Caco-2 (cell line): ENCODE measurements at regions not wholly inside any gene's neighbourhood (a gene's known extent, or its start where the extent isn't known, plus 50 kb on each side); places are given as distances from the start of the nearest gene placed in this dataset.

ENCODE experiments used
- BruUV-seq: library from RNA; stranded (reverse); fragments of 400-500 nt; replicated peaks from 2 replicates; lab custom pipeline; 2021; lab: Mats Ljungman, UMichigan
- CTCF ChIA-PET: fragments of 300-600 bp; sonication (Branson Sonifier 250); formaldehyde crosslinking; loops from one replicate; lab custom pipeline; 2022; ENCODE audit warnings: antibody characterized with exemption; lab: Charles Lee
- POLR2A ChIA-PET: fragments of 300-600 bp; sonication (Branson Sonifier 250); formaldehyde crosslinking; loops from one replicate; lab custom pipeline; 2022; ENCODE audit warnings: antibody characterized with exemption; lab: Charles Lee
- DNase-seq, 2 experiments: peaks; one replicate each; pipeline versions ENCODE4 v3.0.0 to v3.0.0-alpha.2; 2020 to 2022
- H3K27me3 ChIP-seq: replicated peaks from 2 replicates; pipeline ENCODE4 v1.6.0; 2011; ENCODE audit warnings: low read length; ENCODE audit not compliant: control insufficient read depth, insufficient read depth
- H3K36me3 ChIP-seq: 2 replicates; pipeline ENCODE4 v1.5.1; 2011; ENCODE audit warnings: low read length; ENCODE audit not compliant: control insufficient read depth, insufficient read depth
- H3K4me1 ChIP-seq: fragments of 250-450 bp; sonication (Bioruptor Pico); 2 replicates; pipeline ENCODE4 v1.5.1; 2020; ENCODE audit warnings: mild to moderate bottlenecking
- H3K4me3 ChIP-seq: 2 replicates; pipeline ENCODE4 v1.5.1; 2011; ENCODE audit warnings: low read depth, mild to moderate bottlenecking, control low read depth, low read length
- H3K9me3 ChIP-seq: fragments of 250-450 bp; sonication (Bioruptor Pico); 2 replicates; pipeline ENCODE4 v1.5.1; 2020; ENCODE audit warnings: mild to moderate bottlenecking, moderate library complexity
- H3K27ac Mint-ChIP-seq: one replicate; pipeline ENCODE4 v1.8.0; 2022; ENCODE audit warnings: mixed read lengths; ENCODE audit not compliant: unreplicated experiment
- H3K27me3 Mint-ChIP-seq: one replicate; pipeline ENCODE4 v1.8.0; 2022; ENCODE audit warnings: mixed read lengths; ENCODE audit not compliant: insufficient read depth, unreplicated experiment
- H3K36me3 Mint-ChIP-seq: one replicate; pipeline ENCODE4 v1.8.0; 2022; ENCODE audit warnings: mild to moderate bottlenecking, mixed read lengths; ENCODE audit not compliant: insufficient read depth, unreplicated experiment
- H3K4me1 Mint-ChIP-seq: one replicate; pipeline ENCODE4 v1.8.0; 2022; ENCODE audit warnings: low read depth, mixed read lengths; ENCODE audit not compliant: unreplicated experiment
- H3K4me3 Mint-ChIP-seq: one replicate; pipeline ENCODE4 v1.8.0; 2022; ENCODE audit warnings: mild to moderate bottlenecking, moderate library complexity, mixed read lengths; ENCODE audit not compliant: unreplicated experiment
- H3K9me3 Mint-ChIP-seq: one replicate; pipeline ENCODE4 v1.8.0; 2022; ENCODE audit warnings: mixed read lengths; ENCODE audit not compliant: unreplicated experiment
- CTCF ChIP-seq, 2 experiments: fragments of 200-600 bp in 1 of 2; IDR thresholded peaks; 1 replicate in 1 of 2; 2 replicates in 1 of 2; pipeline versions ENCODE4 v1.5.1 to v1.8.0; 2011 to 2022; ENCODE audit warnings: antibody characterized with exemption in 1 of 2, control low read depth in 1 of 2, inconsistent platforms in 1 of 2, low read depth in 1 of 2, low read length in 1 of 2, mild to moderate bottlenecking in 1 of 2, moderate library complexity in 1 of 2; ENCODE audit not compliant: insufficient read depth in 1 of 2, severe bottlenecking in 1 of 2, unreplicated experiment in 1 of 2
- intact Hi-C: fragments of 100-400 bp; cut with micrococcal nuclease; formaldehyde crosslinking; loops from one replicate; pipeline ENCODE4 v1.10.0; 2022; ENCODE audit not compliant: unreplicated experiment

- peaks cover 6% of the 10 kb centered on the region for H3K4me1 Mint-ChIP-seq
Measured at GRCh38 chr1:224493269-224493668, 58.7 kb upstream of the WDR26 start.

GRCh38 chr1:224494343-224494742 is 59.7 kb upstream of the WDR26 start:
- no peaks in the 10 kb centered on the region for H3K36me3 ChIP-seq
- Mint-ChIP-seq H3K9me3 (peaks cover 15% of the 10 kb centered on the region), H3K27me3 (no peaks in the 10 kb centered on the region), H3K36me3 (no peaks in the 10 kb centered on the region), H3K27ac (no peak overlapping the region), H3K4me3 (no peak overlapping the region), H3K4me1 (peaks cover 12% of the 10 kb centered on the region)
- no peaks in the 10 kb centered on the region for H3K27me3 ChIP-seq
- no peak for TF ChIP-seq CTCF (IDR thresholded peaks at IDR 0.05; ENCODE audit: insufficient read depth in 1 of 2, low read depth in 1 of 2, low read length in 1 of 2, severe bottlenecking in 1 of 2, unreplicated experiment in 1 of 2)
- no peak for DNase-seq
- ChIA-PET CTCF (no interaction called here), POLR2A (no interaction called here)
- H3K4me1 ChIP-seq = peaks cover 4% of the 10 kb centered on the region; the same call in 1 of the 2 replicates
- no peak overlapping the region for H3K4me3 ChIP-seq
- peaks cover 5% of the 10 kb centered on the region; the same call in 1 of the 2 replicates for H3K9me3 ChIP-seq
- BruUV-seq = no TSS peak
- intact Hi-C loops = no loop called here

More at GRCh38 chr1:224493269-224493668, 58.7 kb upstream of the WDR26 start:
- no TSS peak for BruUV-seq
- Histone ChIP-seq H3K27me3 (no peaks in the 10 kb centered on the region), H3K9me3 (peaks cover 5% of the 10 kb centered on the region; the same call in 1 of the 2 replicates), H3K36me3 (no peaks in the 10 kb centered on the region), H3K4me1 (no peaks in the 10 kb centered on the region), H3K4me3 (no peak overlapping the region)
- H3K27me3 Mint-ChIP-seq = no peaks in the 10 kb centered on the region
- ChIA-PET POLR2A (no interaction called here), CTCF (no interaction called here)
- intact Hi-C loops = no loop called here
- H3K9me3 Mint-ChIP-seq = peaks cover 15% of the 10 kb centered on the region
- DNase-seq = no peak
- TF ChIP-seq CTCF (IDR thresholded peaks at IDR 0.05; ENCODE audit: insufficient read depth in 1 of 2, low read depth in 1 of 2, low read length in 1 of 2, severe bottlenecking in 1 of 2, unreplicated experiment in 1 of 2) = no peak
- H3K27ac Mint-ChIP-seq = no peak overlapping the region
- no peak overlapping the region for H3K4me3 Mint-ChIP-seq
- H3K36me3 Mint-ChIP-seq = no peaks in the 10 kb centered on the region

GRCh38 chr1:224495866-224496265 is 61.3 kb upstream of the WDR26 start:
- BruUV-seq = no TSS peak
- DNase-seq = no peak
- H3K27ac Mint-ChIP-seq = no peak overlapping the region
- Histone ChIP-seq H3K9me3 (peaks cover 5% of the 10 kb centered on the region; the same call in 1 of the 2 replicates), H3K4me3 (no peak overlapping the region), H3K27me3 (no peaks in the 10 kb centered on the region), H3K4me1 (peaks cover 4% of the 10 kb centered on the region; the same call in 1 of the 2 replicates), H3K36me3 (no peaks in the 10 kb centered on the region)
- no peak for TF ChIP-seq CTCF (IDR thresholded peaks at IDR 0.05; ENCODE audit: insufficient read depth in 1 of 2, low read depth in 1 of 2, low read length in 1 of 2, severe bottlenecking in 1 of 2, unreplicated experiment in 1 of 2)
- H3K9me3 Mint-ChIP-seq = peaks cover 15% of the 10 kb centered on the region
- peaks cover 12% of the 10 kb centered on the region for H3K4me1 Mint-ChIP-seq
- H3K4me3 Mint-ChIP-seq = no peak overlapping the region
- H3K36me3 Mint-ChIP-seq = no peaks in the 10 kb centered on the region
- CTCF ChIA-PET = no interaction called here
- no peaks in the 10 kb centered on the region for H3K27me3 Mint-ChIP-seq
- intact Hi-C loops = no loop called here
- POLR2A ChIA-PET = no interaction called here
